Fibroblast of skin of scalp (primary cell): ENCODE measurements at regions not wholly inside any gene's neighbourhood (a gene's known extent, or its start where the extent isn't known, plus 50 kb on each side); places are given as distances from the start of the nearest gene placed in this dataset.
"Not testable (repeated sequence)": the region's sequence is repeated elsewhere in the genome, so short reads cannot be mapped to it uniquely, and the experiment has no call there.

ENCODE experiments used
- DNase-seq: peaks from one replicate; pipeline ENCODE4 v3.0.0-alpha.2; 2013

DNA sequence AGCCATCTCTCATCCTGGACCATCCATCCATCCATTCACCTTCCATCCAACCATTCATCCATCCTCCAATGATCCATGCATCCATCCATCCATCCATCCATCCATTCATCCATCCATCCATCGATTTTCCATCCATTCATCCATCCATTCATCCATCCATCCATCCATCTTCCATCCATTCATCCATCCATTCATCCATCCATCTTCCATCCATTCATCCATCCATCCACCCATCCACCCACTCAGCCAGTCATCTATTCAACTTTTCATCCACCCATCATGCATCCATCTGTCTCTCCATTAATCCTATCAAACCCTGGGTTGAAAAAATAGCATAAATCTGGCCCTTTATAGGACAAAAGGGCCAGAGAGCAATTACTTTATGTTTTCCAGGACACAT lies 158.3 kb upstream of the WSCD1 start:
- DNase-seq = no peak

DNA sequence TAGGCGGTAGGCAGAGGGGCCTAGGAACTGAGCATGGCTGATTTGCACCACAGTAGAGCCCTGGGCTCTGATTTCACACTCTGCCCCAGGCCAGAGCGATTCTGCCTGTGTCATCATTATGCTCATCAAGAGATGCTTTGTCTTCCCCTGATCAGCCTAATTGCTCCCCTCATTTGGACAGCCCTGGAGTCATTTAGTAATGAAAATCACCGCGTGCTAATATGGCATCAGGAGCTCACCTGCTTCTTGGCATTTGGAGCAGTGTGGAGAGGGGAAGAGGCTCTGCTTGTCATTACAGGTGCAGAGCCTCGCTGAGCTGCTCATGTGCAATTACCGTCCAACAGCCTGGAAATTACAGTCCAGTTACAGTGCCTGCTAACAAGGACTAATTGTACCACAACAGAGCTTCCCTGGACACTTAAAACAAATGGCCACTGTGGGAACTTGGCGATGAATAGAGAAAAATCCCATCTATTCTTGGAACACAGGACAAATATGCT lies 157.1 kb upstream of the WSCD1 start:
- DNase-seq = no peak

DNA sequence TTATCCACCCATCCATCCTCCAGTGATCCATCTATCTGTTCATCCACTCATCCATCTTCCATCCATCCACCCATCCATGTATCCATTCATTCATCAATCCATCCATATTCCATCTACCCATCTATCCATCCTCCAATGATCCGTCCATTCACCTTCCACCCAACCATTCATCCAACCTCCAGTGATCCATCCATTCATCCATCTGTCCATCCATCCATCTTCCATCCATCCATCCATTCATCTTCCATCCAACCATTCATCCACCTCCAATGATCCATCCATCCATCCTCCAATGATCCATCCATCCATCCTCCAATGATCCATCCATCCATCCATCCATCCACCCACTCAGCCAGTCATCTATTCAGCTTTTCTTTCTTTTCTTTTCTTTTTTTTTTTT lies 156.5 kb upstream of the WSCD1 start:
- DNase-seq = no peak

DNA sequence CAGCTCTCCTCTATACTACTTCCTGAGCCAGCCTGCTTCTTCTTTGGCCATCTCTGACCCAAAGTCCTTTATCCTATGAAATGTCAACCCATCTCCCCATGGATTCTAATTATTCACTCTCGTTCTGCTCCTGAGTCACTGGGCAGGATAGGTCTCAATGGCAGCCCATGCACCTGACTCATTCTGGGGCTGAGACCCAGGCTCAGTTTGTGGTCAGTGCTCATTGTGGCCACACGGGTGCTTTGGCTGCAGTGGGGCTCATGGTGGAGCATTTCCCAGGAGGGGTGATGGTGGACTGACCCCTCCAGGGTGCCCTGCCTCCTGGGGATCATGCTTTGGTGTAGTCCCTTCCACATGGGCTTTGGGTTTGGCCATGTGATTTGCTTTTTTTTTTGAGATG lies 154.8 kb upstream of the WSCD1 start:
- DNase-seq = no peak

DNA sequence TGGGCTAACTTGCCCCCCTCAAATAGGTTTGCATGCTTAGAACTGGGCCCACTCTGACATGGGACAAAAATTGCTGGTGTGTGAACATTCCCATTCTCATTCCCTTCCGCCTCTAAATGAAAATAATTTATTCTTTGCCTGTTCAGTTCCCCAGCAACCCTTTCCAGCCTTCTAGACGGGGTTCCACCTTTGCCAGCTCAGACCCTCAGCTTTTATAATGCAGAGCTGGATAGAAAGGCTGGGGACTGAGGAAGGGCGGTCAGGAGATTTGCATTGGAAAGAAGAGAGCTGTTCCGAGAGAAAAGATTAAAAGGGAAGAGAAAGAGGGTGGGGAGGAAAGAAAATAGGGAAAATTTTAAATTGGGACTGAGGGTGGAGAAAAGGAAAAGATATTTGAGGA lies 151.1 kb upstream of the WSCD1 start:
- no peak for DNase-seq

DNA sequence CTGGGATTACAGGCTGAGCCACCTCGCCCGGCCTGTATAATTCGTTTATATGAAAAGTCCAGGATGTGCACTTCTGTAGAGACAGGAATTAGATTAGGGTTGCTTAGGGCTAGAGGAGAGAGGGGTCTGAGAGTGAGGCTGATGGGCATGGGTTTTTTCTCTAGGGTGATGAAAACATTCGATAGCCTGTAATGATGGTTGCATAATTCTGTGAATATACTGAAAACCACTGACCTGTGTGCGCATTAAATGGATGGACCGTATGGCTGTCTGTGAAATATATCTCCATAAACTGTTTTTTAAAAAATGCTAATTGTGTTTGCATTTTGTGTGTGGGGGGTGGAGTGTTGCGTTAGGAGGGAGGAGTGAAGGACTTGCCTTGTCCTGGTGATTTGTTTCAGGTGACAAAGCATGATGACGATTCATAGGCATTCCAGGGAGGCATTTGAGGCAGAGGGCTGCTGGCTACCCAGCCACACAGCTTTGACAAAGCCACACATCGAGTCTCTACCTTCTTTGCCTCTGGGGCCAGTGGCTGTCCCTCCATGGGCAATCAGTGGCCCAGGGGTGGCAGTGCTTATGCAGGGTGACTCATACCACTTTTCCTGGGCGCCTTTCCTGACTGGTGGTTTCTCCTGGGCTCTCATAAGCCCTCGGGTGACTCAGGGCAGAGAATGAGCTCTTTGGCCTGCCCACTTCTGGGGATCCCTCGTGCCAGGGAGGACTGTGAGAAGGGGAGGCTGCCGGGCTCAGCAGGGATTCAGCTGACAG lies 148.5 kb upstream of the WSCD1 start:
- DNase-seq = no peak

DNA sequence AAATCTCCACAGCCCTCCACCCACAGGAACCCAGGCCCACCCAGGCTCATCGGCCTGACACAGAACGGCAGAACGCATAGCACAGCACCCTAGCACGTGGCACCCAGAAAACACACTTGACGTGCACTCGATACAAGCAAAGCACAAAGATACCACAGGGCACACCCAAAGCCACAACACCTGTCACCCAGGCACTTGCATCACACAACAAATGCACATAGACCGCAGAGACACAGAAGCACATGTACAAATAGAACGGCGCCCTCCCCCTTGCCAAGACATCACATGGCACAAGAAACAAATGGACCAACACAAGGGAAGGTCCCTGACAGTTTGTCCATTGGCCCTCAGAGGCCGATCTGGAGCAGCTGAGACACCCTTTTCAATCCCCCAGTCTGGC lies 147.7 kb upstream of the WSCD1 start:
- no peak for DNase-seq

DNA sequence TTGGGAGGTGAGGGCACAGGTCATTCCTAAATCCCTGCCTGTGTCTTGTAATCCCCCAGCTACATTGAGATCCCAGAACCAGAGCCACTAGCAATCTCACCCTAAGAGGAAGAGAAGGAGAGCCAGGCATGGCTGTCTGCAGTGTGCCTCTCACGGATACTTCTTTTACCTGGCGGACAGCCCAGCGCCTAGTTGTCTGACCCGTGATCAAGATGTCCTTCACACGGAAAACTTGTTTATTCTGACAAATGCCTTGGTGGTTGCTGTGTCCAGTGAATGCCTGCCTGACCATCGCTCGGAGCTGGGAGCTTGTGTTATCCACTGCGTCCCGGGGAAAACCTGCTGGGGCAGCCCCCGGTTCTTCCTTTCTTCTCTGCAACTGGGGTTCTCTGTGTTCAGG lies 140.5 kb upstream of the WSCD1 start:
- no peak for DNase-seq

DNA sequence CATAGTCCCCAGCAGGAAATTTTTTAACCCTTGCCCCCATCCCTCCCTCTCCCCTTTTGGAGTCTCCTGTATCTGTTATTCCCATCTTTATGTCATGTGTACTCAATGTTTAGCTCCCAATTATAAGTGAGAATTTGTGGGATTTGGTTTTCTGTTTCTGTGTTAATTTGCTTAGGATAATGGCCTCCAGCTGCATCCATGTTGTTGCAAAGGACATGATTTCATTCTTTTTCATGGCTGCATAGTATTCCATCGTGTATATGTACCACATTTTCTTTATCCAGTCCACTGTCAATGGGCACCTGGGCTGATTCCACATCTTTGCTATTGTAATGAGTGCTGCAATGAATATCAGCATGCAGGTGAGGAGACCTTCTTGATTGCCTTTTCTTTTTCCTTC lies 139.6 kb upstream of the WSCD1 start:
- not testable (repeated sequence) for DNase-seq

DNA sequence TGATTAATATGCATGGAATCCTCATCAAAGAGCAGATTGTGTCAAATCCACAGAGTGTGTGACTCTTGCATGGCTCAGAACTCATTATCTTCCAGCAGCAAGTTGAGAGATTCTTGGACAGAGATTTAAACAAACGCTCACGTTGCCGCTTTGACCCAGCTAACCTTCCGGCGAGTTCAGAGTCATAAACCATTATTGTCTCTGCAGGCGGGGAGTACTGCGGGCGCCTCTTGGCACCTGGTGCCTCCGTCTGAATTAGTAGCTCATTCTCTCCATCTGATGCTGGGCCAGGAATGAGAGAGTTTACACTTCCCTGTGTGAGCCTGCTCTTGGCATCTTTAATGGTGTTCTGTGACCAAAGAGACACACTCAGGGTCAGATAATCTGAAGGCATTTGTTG lies 138.6 kb upstream of the WSCD1 start:
- no peak for DNase-seq

DNA sequence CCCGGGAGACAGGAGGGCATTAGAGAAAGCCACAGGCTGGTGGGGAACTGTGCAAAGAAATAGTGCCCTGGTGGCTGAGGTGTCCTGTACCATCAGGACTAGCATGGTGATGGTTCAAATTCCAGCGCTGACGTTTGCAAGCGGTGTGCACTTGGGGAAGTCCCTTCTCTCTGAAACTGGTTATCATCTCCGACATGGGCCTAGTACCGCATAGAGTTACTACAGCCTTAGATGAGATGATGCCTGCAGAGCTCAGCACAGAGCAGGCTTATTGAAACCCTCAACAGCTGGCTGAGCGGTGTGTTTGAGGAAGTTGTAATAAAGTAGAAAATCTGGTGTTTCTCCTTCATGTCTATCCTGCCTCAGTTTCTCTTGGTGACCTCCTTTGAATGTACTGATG lies 136.7 kb upstream of the WSCD1 start:
- no peak for DNase-seq

DNA sequence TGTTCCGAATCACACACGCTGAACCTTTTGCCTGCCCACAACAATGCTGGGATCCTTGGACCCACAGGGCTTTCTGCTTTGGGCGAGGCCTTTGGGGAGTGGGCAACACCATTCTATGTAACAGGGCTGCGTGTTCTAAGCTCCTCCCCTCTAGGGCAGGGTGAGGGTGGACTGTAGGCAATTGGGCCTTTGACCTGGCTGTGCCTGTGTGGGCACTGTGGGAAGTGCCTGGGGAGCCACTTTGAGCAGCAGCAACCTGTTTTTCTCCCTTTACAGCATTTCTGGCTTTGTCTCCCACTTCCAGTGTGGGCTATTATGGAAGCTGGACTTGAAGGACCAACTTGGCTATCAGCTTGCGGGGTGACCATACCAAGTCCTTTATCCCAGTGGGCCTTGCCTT lies 128.9 kb upstream of the WSCD1 start:
- no peak for DNase-seq

DNA sequence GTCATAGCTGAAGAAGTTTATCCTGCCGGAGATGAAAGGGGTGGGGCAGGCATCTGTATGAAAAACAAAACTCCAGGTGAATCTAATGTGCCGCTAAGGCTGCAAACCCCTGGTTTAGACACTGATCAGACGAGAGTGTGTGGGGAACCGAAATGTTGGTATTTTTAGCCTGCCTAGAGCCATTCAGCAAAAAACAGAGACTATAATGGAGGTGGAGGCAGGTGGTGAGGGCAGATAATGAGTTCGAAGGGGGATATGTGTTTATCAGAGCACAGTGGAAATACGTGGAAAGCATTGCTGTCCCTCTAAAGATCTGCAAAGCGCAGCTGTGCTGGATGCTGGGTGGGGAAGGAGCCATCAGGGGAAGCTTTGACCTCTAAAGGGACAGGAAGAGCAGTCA lies 127.5 kb upstream of the WSCD1 start:
- DNase-seq = no peak

DNA sequence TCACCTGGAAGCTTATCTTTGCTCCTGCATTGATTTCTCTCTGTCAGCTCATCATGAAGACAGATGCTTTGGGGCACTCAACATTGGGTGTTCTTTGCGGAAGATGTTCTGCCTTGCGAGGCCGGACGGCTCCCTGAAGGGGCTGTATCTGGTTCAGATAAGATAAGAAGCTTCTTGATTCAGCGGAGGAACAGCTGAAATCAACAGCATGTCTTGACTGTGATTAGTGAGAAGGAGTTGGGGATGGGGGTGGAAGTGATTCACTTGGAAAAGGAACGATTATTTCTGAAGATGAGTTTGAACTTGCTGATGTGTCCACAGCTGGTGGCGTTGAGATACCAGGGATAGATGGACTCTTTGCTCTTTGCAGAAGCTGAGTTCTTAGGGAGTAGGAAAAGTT lies 126.9 kb upstream of the WSCD1 start:
- DNase-seq = no peak

DNA sequence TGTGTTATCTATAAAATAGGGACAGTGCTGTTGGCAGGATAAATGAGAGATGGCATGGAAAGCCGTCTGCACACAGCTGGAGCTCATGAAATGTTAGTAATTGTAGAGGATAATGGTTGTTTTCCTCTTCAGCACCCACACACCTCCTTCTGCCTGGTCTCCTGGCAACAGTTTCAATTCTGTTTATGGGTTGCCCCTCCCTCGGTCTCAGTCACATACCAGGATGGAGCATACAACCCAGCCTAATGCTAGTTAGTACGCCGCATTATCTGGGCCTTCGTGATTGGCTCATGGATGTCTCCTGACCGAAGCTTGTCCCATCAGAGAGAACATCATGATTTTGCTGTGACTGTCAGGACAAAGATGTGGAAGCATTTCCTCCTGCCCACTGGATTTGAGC lies 126.2 kb upstream of the WSCD1 start:
- no peak for DNase-seq

DNA sequence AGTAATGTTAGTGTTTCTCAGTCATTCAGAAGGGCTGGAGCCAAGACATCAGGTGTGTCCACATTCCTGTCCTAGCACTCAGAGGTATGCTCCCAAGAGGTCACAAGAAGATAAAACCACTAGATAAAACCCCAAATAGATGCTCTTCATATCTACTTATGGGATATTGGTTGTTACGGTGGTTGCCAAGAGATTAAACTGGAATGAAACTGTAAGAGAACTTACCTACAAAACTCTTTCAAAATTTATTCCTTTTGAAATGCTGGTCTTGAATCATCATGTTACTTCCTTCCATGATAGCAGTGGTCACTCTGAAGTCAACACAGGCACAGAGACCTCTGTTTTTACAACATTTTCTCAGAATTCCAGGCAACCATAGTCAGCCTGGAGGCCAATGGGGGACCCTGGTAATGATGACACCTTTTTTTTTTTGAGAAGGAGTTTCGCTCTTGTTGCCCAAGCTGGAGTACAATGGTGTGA lies 122.4 kb upstream of the WSCD1 start:
- no peak for DNase-seq

DNA sequence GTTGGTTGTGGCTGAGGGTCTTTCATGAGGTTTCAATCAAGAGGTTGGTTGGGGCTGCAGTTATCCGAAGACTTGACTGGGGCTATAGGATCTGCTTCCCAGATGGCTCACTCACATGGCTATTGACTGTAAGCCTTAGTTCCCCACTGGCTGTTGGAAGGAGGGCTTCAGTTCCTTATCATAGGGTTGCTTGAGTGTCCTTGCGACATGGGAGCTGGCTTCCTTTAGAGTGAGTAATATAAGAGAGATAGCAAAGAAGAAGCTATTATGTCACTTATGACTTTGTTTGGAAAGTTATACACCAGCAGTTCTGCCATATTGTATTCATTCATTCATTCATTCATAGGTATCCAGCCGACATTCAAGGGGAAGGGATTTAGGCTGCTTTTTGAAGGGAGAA lies 121.4 kb upstream of the WSCD1 start:
- no peak for DNase-seq

DNA sequence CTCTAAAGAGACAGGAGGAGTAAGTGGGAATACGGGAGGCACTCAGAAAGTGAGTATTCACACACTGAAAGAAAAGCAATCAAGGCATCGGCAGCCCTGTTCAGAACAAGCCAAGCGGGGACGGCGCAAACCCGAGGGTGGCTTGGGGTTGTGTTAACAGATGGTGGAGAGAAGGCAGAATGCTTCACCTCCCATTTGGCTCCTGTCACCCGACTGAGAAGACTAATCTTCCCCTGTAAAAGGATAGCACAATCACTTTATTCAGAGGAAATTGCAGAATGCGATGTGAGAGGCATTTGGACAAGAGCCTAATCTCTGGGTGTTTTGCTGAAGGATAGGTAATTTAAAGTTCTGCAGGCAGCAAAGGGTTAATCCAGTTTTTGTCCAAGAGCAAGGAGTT lies 119.3 kb upstream of the WSCD1 start:
- no peak for DNase-seq

DNA sequence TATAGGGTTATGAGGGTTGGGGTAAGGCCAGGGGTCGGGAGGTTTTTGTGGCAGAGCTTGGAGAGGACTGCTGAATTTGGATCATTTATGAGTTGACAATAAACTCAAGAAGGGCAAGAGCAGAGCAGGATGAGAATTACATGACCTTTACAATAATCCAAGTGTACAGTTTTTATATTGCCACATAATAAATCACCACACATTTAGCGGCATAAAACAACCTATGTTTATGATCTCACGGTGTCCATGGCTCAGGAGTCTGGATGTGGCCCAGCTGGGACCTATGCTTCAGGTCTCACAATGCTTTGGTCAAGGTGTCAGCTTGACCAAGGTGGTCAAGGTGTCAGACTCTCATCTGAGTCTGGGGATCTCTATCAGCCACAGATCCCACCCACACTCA lies 118.3 kb upstream of the WSCD1 start:
- DNase-seq = no peak

DNA sequence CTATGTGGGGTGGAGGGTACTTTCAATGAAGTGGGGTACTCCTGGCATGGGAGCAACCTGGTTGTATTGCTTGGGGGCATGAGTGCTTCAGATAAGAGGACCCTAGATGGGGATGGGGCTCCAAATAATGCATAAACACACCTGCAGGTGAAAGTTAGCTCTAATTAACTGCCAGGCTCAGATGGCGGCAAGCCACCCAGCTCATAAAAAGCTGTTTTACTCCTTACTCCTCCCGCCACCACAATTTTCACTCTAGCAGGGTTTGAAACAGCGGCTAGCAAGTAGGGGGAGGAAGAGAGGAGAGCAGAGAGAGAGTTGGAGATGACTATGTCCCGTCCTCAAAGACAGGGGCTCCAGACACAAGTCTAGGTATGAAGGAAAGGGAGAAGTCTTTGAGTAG lies 117.7 kb upstream of the WSCD1 start:
- DNase-seq = no peak

DNA sequence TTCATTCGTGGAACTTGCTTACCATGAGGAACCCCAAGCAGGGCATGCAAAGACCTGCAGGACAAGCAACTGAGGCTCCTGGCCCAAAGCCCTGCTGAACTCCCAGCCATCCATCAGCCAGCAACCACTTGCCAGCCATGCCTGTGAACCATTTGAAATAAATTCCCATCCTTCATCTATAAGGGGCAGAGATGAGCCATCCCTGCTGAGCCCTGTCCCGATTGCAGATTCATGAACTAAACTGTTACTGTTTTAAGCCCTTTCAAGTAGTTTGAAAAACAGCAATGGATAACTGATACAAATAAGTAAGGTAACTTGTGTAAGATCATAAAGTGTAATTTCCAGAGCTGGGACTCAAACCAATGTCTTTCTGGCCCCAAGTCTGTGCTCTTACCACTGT lies 114.4 kb upstream of the WSCD1 start:
- DNase-seq = no peak

DNA sequence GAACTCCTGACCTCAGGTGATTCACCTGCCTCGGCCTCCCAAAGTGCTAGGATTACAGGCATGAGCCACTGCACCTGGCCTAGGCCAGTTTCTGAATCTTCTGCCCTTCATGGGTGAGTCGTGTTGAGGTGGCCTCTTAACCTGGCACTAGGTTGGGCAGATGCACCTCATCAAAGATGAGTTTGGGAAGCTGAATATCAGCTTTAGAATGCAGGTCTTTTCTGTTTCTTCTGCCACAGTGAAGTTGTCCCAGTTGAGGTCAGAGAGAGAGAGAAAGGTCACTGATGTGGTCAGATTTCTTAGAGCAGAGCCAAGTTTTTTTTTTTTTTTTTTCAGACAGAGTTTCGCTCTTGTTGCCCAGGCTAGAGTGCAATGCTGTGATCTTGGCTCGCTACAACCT lies 111.3 kb upstream of the WSCD1 start:
- no peak for DNase-seq

DNA sequence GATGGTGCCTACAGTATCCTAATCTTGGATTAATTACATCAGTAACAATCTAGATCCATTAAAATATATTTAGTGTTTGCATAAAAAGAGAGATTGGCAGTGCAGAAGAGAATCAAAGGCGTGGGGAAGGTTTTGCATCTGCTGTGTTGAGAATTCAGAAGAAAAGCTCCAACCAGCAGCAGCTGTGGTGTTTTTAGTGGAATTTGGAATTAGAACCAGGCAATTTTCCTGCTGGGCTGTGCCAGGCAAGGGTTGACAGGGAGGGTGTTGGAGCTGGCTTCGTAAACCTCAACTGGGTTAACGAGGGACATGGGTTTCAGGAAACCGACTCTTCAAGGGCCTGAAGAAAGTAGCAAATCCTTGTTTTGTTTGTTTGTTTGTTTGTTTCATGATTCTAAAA lies 107.8 kb upstream of the WSCD1 start:
- DNase-seq = no peak

DNA sequence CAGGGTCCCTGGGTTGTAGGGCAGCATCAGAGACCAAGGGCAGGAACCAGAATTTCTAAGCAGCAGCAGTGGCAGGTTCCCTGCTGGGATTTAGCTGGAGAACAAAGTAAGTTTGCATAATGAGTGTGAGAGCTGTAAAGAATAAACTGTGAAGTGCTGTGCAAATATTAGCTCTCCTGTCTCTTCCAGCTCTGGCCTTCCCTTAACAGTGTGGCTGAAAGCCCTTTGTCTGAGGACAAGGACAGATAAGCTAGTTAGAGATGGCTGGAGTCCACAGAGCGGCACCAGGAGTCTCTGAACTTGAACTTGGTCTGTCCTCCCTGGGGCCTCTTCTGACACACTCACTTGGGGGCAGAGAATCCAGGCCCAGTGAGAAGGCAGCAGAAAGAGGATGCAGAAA lies 98.2 kb upstream of the WSCD1 start:
- no peak for DNase-seq

DNA sequence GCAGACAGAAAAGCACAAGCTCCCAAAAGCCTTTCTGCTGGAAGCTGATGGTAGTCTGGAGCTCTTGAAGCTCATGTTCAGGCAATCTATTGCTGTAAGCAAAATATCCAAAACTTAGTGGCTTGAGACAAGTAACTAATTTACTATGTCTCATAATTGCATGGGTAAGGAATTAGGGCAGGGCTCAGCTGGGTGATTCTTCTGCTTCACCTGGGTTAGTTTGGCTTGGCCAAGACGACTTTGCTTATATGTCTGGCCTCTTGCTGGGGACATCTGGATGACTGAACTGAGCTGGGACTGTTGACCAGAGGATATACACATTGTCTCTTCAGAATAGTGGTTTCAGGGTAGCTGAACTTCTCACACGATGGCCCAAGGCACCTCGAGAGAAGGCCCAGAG lies 96.8 kb upstream of the WSCD1 start:
- DNase-seq = no peak
